Suprapubic skin (tissue), 4 donors: ENCODE measurements at regions not wholly inside any gene's neighbourhood (a gene's known extent, or its start where the extent isn't known, plus 50 kb on each side); places are given as distances from the start of the nearest gene placed in this dataset.

ENCODE experiments used
- EP300 ChIP-seq: sonication (generic); formaldehyde crosslinking; IDR thresholded peaks from one replicate; pipeline ENCODE4 v1.6.1; 2017; ENCODE audit warnings: antibody characterized with exemption
- POLR2A ChIP-seq, 2 donors: fragments of 450-650 bp; IDR thresholded peaks; one replicate each; pipeline ENCODE4 v1.6.1; 2017; ENCODE audit warnings: antibody characterized with exemption in 2 of 2, mild to moderate bottlenecking in 2 of 2, moderate library complexity in 2 of 2
- POLR2AphosphoS5 ChIP-seq, 3 donors: sonication (generic); formaldehyde crosslinking; IDR thresholded peaks; one replicate each; pipeline ENCODE4 v1.6.1; 2017; ENCODE audit warnings: antibody characterized with exemption in 3 of 3
- TF ChIP-seq, protein P1 (sequence below), 2 donors: fragments of 200-600 bp in 1 of 2; fragments of 450-650 bp in 1 of 2; sonication (generic) in 1 of 2; IDR thresholded peaks; one replicate each; pipeline ENCODE4 v1.5.1; 2016 to 2019; ENCODE audit warnings: antibody characterized with exemption in 2 of 2, mild to moderate bottlenecking in 1 of 2, moderate library complexity in 1 of 2

GRCh38 chr17:65287040-65287439 lies 149.9 kb downstream of the RGS9 start:
- TF ChIP-seq POLR2A (IDR thresholded peaks at IDR 0.05) (no peak), EP300 (no peak), POLR2AphosphoS5 (IDR thresholded peaks at IDR 0.05) (no peak)
- TF ChIP-seq, protein P1, sequence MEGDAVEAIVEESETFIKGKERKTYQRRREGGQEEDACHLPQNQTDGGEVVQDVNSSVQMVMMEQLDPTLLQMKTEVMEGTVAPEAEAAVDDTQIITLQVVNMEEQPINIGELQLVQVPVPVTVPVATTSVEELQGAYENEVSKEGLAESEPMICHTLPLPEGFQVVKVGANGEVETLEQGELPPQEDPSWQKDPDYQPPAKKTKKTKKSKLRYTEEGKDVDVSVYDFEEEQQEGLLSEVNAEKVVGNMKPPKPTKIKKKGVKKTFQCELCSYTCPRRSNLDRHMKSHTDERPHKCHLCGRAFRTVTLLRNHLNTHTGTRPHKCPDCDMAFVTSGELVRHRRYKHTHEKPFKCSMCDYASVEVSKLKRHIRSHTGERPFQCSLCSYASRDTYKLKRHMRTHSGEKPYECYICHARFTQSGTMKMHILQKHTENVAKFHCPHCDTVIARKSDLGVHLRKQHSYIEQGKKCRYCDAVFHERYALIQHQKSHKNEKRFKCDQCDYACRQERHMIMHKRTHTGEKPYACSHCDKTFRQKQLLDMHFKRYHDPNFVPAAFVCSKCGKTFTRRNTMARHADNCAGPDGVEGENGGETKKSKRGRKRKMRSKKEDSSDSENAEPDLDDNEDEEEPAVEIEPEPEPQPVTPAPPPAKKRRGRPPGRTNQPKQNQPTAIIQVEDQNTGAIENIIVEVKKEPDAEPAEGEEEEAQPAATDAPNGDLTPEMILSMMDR (IDR thresholded peaks at IDR 0.05): no peak
